ENCODE measurements at regions not wholly inside any gene's neighbourhood (a gene's known extent, or its start where the extent isn't known, plus 50 kb on each side); places are given as distances from the start of the nearest gene placed in this dataset.

DNA sequence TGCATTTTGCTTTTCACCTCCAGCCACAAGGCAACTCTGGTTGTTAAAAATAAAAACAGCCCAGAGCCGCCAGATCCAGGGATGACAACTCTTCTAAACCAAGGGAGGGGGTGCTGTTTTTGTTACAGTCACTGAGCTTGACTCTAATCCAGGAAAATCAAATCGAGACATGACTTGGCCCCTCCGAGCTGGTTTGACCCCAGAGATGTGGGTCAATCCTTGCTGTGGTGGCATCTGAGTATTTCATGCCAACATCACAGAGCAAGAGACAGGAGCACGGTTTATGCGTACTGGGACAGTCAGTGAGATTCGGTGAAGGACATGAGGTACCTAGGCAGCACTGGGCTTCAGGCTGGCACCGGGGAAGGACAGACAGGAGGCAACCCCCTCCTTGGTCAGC, 88.8 kb upstream of the ZMIZ1 start:
- no peak for DNase-seq

DNA sequence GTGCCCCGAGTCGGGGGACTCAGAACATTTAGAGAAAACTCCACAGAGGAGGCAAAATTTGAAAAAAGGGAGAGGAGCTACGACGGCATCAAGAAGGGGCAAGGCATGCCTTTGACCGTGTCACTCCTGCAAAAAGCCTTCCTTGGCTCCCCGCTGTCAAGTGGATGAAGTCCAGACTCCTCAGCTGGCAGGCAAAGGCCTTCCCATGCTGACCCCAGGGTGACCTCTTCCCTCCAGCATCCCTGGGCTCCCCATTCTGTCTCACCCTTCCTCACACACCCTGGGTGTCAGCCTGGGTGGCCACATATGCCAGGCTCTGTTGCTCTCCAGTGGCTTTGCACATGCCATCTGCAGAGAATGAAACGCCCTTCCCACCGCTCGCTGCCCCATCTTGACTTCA, 88.4 kb upstream of the ZMIZ1 start:
- no peak for DNase-seq

DNA sequence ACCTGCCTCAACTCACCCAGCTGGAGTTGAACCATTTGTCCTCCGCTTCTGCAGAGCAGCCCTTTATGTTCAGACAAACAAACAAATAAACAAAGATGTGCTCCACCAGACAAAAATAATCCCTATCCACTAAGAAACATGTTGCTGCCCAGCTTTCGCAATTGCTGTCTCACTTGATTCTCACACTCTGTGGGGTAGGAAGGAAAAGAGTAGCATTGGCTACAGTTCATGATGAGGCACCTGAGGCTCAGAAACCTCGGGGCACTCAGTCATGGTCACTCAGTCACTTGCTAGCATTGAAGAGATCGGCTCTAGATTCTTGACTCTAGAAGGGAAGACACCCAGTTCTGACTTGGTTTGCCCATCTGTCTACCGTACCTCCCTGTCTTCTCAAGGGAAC, 88.0 kb upstream of the ZMIZ1 start:
- DNase-seq: no peak

GRCh38 chr10:78981257-78981969, 87.4 kb upstream of the ZMIZ1 start:
- DNase-seq: no peak

GRCh38 chr10:78981970-78982281, 86.8 kb upstream of the ZMIZ1 start:
- no peak for DNase-seq

DNA sequence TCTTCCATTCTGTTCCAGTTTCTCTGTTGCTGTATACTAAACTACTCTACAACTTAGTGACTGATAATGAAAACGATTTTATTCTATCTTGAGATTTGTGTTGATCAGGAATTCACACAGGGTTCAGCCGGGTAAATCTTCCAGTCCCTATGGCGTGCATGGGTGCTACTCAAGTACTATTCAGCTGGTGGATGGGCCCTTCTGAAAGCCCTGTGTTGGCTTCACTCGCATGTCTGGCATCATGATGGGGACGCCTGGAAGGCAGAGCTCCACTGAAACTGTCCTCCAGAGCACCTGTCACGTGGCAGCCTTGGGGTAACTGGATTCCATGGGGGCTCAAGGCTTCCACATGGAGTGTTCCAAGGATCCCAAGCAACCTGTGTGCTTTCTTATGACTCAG, 86.0 kb upstream of the ZMIZ1 start:
- DNase-seq: no peak

DNA sequence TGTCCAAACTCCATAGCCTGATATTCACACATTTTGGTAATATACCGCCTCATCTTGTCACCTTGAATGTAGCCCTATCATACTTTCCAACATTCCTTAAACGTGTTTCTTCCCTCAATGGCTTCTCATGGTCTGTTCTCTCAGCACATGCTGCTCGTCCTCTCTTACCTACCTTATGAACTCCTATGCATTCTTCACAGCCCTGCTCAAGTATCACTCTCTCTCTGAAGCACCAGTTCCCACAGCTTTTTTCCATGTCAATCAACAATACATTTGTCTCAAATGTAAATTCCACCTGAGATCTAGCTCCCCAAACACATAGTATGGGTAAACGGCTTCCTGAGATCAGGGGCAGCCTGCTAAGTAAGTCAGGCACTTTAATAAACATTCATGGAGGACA, 85.2 kb upstream of the ZMIZ1 start:
- DNase-seq: no peak

DNA sequence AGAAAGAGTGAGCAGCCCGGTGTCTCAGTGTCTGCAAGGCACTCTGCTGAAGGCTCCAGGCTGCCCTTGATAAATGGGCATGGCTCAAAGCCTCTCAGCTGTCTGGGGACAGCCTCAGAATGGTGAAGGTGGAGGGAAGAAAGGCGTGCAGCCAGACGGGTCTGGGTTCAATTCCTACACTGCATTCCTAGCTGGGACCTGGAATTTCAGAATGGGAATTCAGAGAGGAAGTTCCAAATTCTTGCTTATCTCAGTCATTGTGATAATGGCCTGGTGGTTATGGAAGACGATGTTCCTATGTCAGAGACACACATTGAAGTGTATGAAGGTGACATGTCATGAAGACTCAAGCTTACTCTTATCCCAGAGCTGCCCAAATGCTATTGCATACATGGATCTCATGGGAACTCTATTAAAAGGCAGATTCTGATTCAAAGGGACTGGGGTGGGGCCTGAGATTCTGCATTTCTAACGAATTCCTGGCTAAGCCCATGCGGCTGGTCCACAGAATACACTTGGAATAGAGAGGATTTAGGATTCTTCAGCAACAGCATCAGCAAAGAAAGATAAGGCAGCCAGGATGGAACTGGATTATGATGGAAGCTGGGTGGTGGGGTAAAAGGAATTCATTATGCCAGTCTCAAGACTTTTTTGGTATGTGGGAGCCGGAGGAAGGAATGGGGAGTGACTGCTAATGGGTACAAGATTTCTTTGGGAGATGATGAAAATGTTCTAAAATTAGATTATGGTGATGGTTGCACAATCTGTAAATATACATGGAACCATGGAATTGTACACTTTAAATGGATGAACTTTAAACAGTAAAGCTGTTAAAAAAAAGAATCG, 82.6 kb upstream of the ZMIZ1 start:
- no peak for DNase-seq

- no peak for DNase-seq
These were observed 77.6 kb upstream of the ZMIZ1 start for GRCh38 chr10:78991187-78991586.

DNA sequence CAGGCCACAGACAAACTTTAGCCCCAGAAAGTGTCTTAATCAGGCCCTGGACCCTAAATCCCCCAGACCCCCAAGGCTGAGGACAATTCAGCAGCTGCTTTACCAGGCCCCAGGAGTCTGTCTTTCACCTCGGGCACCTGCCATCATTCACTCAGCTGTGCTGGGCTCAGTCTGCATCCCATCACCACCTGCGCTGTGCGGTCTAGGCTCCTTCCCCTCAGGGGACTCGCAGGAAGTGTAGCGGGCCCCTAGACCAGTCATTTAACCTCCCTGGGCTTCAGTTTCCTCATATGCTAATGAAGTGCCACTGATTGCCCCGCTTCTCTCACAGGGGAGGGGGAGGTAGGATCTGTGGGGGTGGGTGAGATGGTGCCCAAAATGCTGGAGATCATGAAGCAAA, 76.4 kb upstream of the ZMIZ1 start:
- DNase-seq: no peak

DNA sequence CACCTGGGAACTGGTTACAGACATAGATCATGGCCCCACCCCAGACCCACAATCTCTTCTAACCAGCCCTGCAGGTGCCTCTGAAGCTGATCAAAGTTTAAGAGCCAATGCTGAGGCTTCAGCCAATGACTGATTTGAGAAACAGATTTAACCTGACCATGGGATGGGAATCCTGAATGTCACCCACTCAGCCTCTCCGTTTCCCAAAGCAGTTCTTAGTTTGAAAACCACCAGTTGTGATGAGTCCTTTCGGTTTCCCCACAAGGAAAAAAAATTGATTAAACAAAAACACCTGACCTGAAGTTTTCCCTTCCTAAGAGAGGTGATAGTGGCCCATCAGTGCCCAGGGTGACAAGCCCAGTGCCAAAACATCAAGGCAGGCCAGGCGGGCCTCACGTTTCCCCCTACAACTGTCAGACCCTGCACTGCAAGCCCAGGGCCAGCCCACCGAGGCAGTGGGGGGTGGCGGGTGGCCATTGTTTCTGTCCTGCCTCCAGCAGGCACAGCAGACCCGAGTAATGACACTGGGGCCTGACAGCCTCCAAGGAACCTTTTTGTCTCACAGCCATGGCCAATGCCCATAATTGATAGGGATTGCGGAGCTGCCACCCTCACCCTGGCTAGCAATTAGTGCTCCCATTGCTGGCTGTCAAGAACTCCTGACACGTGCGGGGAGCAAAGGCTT, 75.4 kb upstream of the ZMIZ1 start:
- DNase-seq: no peak

- no peak for DNase-seq
These were observed 72.6 kb upstream of the ZMIZ1 start for GRCh38 chr10:78995987-78996791.

GRCh38 chr10:78996792-78997129, 72.0 kb upstream of the ZMIZ1 start:
- no peak for DNase-seq

- no peak for DNase-seq
These were observed 70.8 kb upstream of the ZMIZ1 start for GRCh38 chr10:78997635-78998618.

DNA sequence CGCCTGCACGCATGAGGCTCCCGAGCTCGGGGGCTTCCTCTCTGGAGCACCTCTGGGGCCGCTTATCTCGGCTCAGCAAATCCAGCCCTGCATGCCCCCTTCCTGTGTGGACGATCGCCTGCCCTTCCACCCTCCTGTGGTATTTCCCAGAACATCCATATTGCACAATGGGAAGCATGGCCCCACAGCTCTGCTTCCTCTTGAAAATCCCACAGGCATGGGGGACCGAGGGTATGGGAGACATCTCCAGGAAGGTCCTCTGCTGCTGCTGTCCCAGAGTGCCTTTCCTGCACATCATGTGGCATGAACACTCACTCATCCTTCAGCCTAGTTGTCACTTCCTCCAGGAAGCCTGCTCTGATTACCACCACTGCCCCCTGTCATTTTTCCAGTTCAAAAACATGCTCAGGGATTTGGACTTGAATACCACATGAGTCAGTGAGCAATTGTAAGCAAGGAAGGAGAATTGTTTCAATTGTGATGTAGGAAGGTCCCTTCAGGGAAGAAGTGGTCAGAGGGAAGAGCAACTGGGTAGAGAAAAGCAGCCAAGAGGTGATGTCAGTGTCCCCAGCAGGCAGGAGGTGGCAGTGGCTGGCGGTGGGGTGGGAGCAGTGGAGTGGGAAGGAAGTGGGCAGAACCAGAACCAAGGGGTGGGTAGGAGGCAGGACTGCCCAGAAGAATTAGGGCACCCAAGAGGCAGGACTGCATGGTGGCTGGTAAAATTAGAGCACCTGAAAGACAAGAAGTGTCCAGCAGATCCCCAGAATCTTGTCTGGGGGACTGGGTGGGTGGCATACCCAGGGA, 67.5 kb upstream of the ZMIZ1 start:
- DNase-seq: no peak

DNA sequence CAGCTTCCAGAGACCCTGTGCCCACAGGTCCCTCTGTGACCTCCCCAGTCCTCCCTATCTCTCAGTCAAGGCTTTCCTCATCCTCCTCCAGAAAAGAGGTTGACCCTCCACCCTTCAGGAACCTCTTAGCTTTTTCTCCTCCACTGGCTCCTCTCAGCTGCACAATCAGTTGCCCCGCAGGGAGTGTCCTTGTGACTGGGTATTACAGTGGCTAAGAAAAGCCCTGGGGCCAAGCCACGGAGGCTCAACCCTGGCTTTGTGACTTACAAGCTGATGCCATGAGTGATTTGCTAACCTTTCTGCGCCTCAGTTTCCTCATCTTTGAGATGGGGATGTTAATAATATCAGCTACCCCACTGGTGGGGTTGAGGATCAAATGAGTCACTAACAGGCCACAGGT, 66.4 kb upstream of the ZMIZ1 start:
- no peak for DNase-seq

- DNase-seq: no peak
These were observed 65.3 kb upstream of the ZMIZ1 start for GRCh38 chr10:79003183-79004100.

GRCh38 chr10:79004311-79004710, 64.5 kb upstream of the ZMIZ1 start:
- DNase-seq: no peak

DNA sequence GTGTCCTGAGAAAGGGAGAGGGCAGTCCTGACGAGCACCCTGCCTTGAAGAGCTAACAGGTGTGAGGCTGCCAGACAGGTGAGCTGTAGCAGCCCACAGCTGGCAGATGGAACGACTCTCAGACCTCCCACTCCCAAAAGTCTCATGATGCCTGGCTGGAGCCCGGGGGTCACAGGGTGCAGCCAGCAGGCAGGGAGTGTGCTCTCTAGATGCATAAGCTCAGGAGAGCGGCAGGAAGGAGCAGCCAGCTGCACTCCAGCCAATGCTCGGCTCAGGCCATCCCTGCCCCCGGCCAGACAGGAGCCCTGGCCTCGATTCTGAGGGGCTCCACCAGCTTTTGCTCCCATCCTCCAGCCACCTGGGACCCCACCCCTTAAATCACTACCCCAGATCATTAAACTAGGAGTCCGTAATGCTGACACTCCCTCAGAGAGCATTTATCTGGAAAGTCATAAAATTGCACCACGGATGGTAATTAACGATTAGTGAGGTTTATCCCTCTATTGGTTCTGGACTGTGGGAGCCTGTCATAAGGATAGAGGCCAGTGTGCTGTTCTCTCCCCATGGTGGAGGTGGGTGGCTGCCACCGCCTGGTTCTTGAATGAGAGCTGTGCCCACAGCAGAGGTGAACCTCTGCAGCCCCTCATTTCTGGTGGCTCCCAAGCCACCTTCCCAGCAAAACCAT, 63.5 kb upstream of the ZMIZ1 start:
- no peak for DNase-seq

GRCh38 chr10:79007018-79007417, 61.7 kb upstream of the ZMIZ1 start:
- no peak for DNase-seq
